ENCODE measurements at regions not wholly inside any gene's neighbourhood (a gene's known extent, or its start where the extent isn't known, plus 50 kb on each side); places are given as distances from the start of the nearest gene placed in this dataset.

GRCh38 chr1:166377896-166378295 is 211.1 kb upstream of the FAM78B start:
- no peak for TF ChIP-seq CTCF (IDR thresholded peaks at IDR 0.05)
- TF ChIP-seq POLR2A (IDR thresholded peaks at IDR 0.05): no peak
- no peak for TF ChIP-seq POLR2AphosphoS5 (IDR thresholded peaks at IDR 0.05)
- no peak for TF ChIP-seq EP300 (IDR thresholded peaks at IDR 0.05)
